Loucy (cell line): ENCODE measurements at regions not wholly inside any gene's neighbourhood (a gene's known extent, or its start where the extent isn't known, plus 50 kb on each side); places are given as distances from the start of the nearest gene placed in this dataset.

Experiments
- H2AFZ ChIP-seq: fragments of 200-600 bp; sonication (generic); 2 replicates; pipeline ENCODE4 v1.6.0; 2016; ENCODE audit warnings: antibody characterized with exemption, mild to moderate bottlenecking, low read length, moderate library complexity
- H3F3A ChIP-seq: fragments of 200-600 bp; 2 replicates; pipeline ENCODE4 v1.6.0; 2016; ENCODE audit warnings: antibody characterized with exemption, low read depth, mild to moderate bottlenecking
- H3K27me3 ChIP-seq: fragments of 200-600 bp; sonication (generic); 2 replicates; pipeline ENCODE4 v1.6.1; 2014; ENCODE audit warnings: low read length, mild to moderate bottlenecking; ENCODE audit not compliant: insufficient read depth, poor library complexity, severe bottlenecking
- H3K36me3 ChIP-seq: fragments of 200-600 bp; sonication (generic); 2 replicates; pipeline ENCODE4 v1.6.1; 2016; ENCODE audit warnings: low read length; ENCODE audit not compliant: insufficient read depth
- H3K4me1 ChIP-seq: fragments of 200-600 bp; sonication (generic); 2 replicates; pipeline ENCODE4 v1.5.1; 2014; ENCODE audit warnings: low read length, mild to moderate bottlenecking; ENCODE audit not compliant: insufficient read depth, poor library complexity, severe bottlenecking
- H3K4me2 ChIP-seq: fragments of 200-600 bp; sonication (generic); 2 replicates; pipeline ENCODE4 v1.6.0; 2014; ENCODE audit warnings: antibody characterized with exemption, low read length, low read depth, mild to moderate bottlenecking; ENCODE audit not compliant: poor library complexity, severe bottlenecking
- H3K4me3 ChIP-seq: fragments of 200-600 bp; sonication (generic); 2 replicates; pipeline ENCODE4 v1.5.1; 2014; ENCODE audit warnings: low read length, mild to moderate bottlenecking, mixed read lengths; ENCODE audit not compliant: poor library complexity, severe bottlenecking
- H3K79me2 ChIP-seq: fragments of 200-600 bp; sonication (generic); 2 replicates; pipeline ENCODE4 v1.6.1; 2014; ENCODE audit warnings: low read length; ENCODE audit not compliant: insufficient read depth
- H3K9ac ChIP-seq: fragments of 200-600 bp; sonication (generic); 2 replicates; pipeline ENCODE4 v1.6.0; 2014; ENCODE audit warnings: mild to moderate bottlenecking, low read depth, low read length, moderate library complexity; ENCODE audit not compliant: poor library complexity, severe bottlenecking
- H3K9me2 ChIP-seq: fragments of 200-600 bp; sonication (generic); replicated peaks from 2 replicates; pipeline ENCODE4 v1.6.1; 2016; ENCODE audit warnings: low read depth, low read length, mixed read lengths
- H3K9me3 ChIP-seq: fragments of 200-600 bp; sonication (generic); 2 replicates; pipeline ENCODE4 v1.6.1; 2014; ENCODE audit warnings: mild to moderate bottlenecking, antibody characterized with exemption, low read length, low read depth; ENCODE audit not compliant: insufficient read depth
- H4K20me1 ChIP-seq: fragments of 200-600 bp; sonication (generic); 2 replicates; pipeline ENCODE4 v1.6.0; 2014; ENCODE audit warnings: antibody characterized with exemption, low read length, mild to moderate bottlenecking; ENCODE audit not compliant: insufficient read depth, poor library complexity, severe bottlenecking
- EZH2phosphoT487 ChIP-seq: fragments of 200-600 bp; IDR thresholded peaks from 2 replicates; pipeline ENCODE4 v1.6.1; 2018; ENCODE audit warnings: antibody characterized with exemption, mild to moderate bottlenecking, moderate library complexity, borderline replicate concordance
- TF ChIP-seq, protein P1 (sequence below): fragments of 200-600 bp; sonication (generic); conservative IDR thresholded peaks from 2 replicates; pipeline ENCODE4 v1.5.1; 2014; ENCODE audit warnings: mild to moderate bottlenecking, antibody characterized with exemption, low read length

- no peaks in the 10 kb centered on the region for H3K79me2 ChIP-seq
- H3K27me3 ChIP-seq, result no peaks in the 10 kb centered on the region
- H2AFZ ChIP-seq, result no peak overlapping the region
- TF ChIP-seq, protein P1, sequence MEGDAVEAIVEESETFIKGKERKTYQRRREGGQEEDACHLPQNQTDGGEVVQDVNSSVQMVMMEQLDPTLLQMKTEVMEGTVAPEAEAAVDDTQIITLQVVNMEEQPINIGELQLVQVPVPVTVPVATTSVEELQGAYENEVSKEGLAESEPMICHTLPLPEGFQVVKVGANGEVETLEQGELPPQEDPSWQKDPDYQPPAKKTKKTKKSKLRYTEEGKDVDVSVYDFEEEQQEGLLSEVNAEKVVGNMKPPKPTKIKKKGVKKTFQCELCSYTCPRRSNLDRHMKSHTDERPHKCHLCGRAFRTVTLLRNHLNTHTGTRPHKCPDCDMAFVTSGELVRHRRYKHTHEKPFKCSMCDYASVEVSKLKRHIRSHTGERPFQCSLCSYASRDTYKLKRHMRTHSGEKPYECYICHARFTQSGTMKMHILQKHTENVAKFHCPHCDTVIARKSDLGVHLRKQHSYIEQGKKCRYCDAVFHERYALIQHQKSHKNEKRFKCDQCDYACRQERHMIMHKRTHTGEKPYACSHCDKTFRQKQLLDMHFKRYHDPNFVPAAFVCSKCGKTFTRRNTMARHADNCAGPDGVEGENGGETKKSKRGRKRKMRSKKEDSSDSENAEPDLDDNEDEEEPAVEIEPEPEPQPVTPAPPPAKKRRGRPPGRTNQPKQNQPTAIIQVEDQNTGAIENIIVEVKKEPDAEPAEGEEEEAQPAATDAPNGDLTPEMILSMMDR, result no peak
- no peak for TF ChIP-seq EZH2phosphoT487
- H3K9me2 ChIP-seq, result no peaks in the 10 kb centered on the region
- peaks cover 25% of the 10 kb centered on the region for H3K4me1 ChIP-seq
- H4K20me1 ChIP-seq, result no peaks in the 10 kb centered on the region
- H3K9me3 ChIP-seq, result no peaks in the 10 kb centered on the region
- H3K36me3 ChIP-seq, result no peaks in the 10 kb centered on the region
- no peaks in the 10 kb centered on the region for H3F3A ChIP-seq
- no peak overlapping the region for H3K4me3 ChIP-seq
- H3K9ac ChIP-seq, result no peak overlapping the region
- H3K4me2 ChIP-seq, result no peak overlapping the region
These were observed 139.9 kb upstream of the TLE3 start for GRCh38 chr15:70237626-70238025.

DNA sequence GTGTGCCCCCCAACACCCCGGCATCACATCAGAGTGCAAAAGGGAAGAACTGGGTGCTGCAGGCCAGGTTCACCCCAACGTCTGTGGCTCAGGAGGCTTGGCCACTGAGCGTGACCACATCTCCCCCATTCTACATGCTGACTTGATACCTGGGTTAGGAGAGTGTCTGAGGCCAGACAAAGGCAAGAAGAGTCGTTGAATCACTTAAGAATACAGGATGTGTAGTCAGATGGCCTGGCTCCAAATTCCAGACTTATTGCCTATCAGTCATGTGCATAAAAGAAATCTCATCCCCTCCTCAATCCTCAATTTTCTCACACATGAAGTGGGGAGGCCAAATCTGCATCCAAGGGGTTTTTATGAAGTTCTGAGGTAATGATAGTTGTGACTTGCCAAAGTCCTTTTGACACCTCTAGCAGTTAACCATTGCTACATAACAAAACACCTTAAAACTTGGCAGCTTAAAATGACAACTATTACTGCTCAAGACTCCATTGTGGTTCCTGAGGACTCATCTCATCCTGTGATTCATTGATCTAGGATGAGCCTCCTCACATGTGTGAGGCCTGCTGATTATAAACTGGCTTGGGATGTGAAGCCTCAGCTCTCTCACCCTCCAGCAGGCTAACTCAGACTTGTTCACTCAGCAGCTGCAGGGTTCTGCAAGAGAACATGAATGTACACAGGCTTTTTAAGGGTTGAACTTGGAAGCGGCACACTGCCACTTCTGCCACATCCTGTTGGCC is 138.8 kb upstream of the TLE3 start:
- Histone ChIP-seq H2AFZ (no peak overlapping the region), H3K9me3 (peaks cover 4% of the 10 kb centered on the region; the same call in 1 of the 2 replicates), H3K27me3 (no peaks in the 10 kb centered on the region), H3K36me3 (no peaks in the 10 kb centered on the region), H3K79me2 (no peaks in the 10 kb centered on the region), H3F3A (no peaks in the 10 kb centered on the region), H3K4me1 (peaks cover 14% of the 10 kb centered on the region), H3K4me2 (no peak overlapping the region), H3K9me2 (no peaks in the 10 kb centered on the region), H3K4me3 (no peak overlapping the region), H4K20me1 (no peaks in the 10 kb centered on the region), H3K9ac (no peak overlapping the region)
- TF ChIP-seq EZH2phosphoT487, result no peak
- TF ChIP-seq, protein P1, result no peak

DNA sequence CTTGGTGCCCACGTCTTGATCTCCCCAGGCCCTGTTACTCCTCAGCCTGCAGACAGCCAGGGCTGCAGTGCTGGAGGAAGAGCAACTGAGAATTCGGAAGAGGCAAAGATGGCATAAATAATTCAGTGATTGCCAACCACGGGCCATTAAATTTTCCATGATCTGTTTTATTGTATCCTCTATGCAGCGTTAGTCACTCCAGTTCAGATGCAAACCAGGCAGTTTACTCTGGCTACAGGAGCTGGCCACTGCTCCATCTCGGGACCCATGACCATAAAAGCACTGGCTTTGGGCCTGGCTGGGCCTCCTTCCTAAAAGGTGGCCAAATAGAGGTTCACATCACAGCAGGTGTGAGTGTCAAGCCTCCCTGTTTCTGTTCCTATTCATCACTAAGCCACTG is 137.6 kb upstream of the TLE3 start:
- Histone ChIP-seq H4K20me1 (no peaks in the 10 kb centered on the region), H3K9me2 (no peaks in the 10 kb centered on the region), H3K79me2 (no peaks in the 10 kb centered on the region), H2AFZ (no peak overlapping the region), H3K27me3 (no peaks in the 10 kb centered on the region), H3K36me3 (no peaks in the 10 kb centered on the region), H3K9me3 (peaks cover 7% of the 10 kb centered on the region; the same call in 1 of the 2 replicates), H3K4me3 (no peak overlapping the region), H3K4me2 (no peak overlapping the region), H3K4me1 (peaks cover 10% of the 10 kb centered on the region), H3F3A (no peaks in the 10 kb centered on the region), H3K9ac (no peak overlapping the region)
- TF ChIP-seq EZH2phosphoT487, result no peak
- TF ChIP-seq, protein P1, result no peak
